Ecto neural progenitor cell (in vitro differentiated cells): ENCODE measurements at regions not wholly inside any gene's neighbourhood (a gene's known extent, or its start where the extent isn't known, plus 50 kb on each side); places are given as distances from the start of the nearest gene placed in this dataset.

ENCODE experiments used
- DNase-seq: peaks from one replicate; pipeline ENCODE4 v3.0.0-alpha.2; 2018; ENCODE audit warnings: low spot score

- no peak for DNase-seq
These were observed 56.1 kb upstream of the SOX9 start for GRCh38 chr17:72064606-72065193.

DNA sequence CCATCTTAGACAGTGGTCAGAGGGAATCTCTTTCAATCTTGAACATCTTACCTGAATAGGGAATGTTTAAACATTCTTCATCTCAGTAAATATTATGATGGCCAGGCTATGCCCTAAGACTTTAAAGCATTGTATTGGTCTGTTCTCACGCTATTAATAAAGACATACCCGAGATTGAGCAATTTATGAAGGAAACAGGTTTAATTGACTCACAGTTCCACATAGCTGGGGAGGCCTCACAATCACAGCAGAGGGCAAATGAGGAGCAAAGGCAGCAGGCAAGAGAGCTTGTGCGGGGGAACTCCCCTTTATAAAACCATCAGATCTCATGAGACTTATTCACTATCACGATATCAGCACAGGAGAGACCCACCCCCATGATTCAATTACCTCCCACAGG lies 55.3 kb upstream of the SOX9 start:
- DNase-seq: no peak

DNA sequence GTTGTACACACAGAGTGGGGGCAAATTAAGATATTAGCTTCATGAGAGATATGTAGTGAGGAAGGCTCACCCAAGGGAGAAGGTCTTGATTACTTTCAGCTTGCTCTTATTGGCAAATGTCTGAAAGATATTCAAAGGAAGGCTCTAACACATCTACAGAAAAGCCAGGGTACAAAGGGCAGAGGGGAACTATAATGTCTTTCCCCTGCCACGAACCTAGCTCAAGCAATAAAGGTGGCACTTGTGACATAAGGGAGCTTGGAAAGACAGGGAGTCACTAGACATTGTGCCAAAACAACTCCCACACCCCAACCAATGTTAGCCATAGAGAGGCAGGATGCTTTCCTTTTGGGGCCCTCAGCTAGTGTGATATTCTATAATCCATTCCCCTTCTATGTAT lies 52.2 kb upstream of the SOX9 start:
- DNase-seq: no peak

- no peak for DNase-seq
These were observed 51.1 kb upstream of the SOX9 start for GRCh38 chr17:72069586-72070202.
